Testis (tissue), 2 donors: ENCODE measurements at regions not wholly inside any gene's neighbourhood (a gene's known extent, or its start where the extent isn't known, plus 50 kb on each side); places are given as distances from the start of the nearest gene placed in this dataset.
"Not testable (repeated sequence)": the region's sequence is repeated elsewhere in the genome, so short reads cannot be mapped to it uniquely, and the experiment has no call there.

ENCODE experiments used
- DNase-seq: peaks from one replicate; pipeline ENCODE4 v3.0.0-alpha.2; 2019
- H3K27ac ChIP-seq, 2 donors: fragments of 200-600 bp; sonication (generic); one replicate each; pipeline ENCODE4 v1.5.1; 2019
- H3K27me3 ChIP-seq: fragments of 200-600 bp; sonication (generic); one replicate; pipeline ENCODE4 v1.5.1; 2019
- H3K36me3 ChIP-seq: fragments of 200-600 bp; sonication (generic); one replicate; pipeline ENCODE4 v1.5.1; 2017; ENCODE audit warnings: low read depth; ENCODE audit errors: missing control alignments
- H3K4me1 ChIP-seq: fragments of 200-600 bp; sonication (generic); one replicate; pipeline ENCODE4 v1.5.1; 2019
- H3K4me3 ChIP-seq, 2 donors: fragments of 200-600 bp; sonication (generic); one replicate each; pipeline ENCODE4 v1.5.1; 2017 to 2019
- H3K9me3 ChIP-seq: fragments of 200-600 bp; sonication (generic); one replicate; pipeline ENCODE4 v1.5.1; 2017
- POLR2A ChIP-seq: fragments of 450-650 bp; IDR thresholded peaks from one replicate; pipeline ENCODE4 v1.6.1; 2017; ENCODE audit warnings: antibody characterized with exemption, mild to moderate bottlenecking, moderate library complexity
- WGBS, 2 donors: methylation state at CpG; one replicate each; pipeline ENCODE4 v1.1.5; 2018; 5-methylcytosine and 5-hydroxymethylcytosine counted together
- intact Hi-C: fragments of 100-400 bp; cut with DNase I; formaldehyde crosslinking; loops from one replicate; pipeline ENCODE4 v1.15.1; 2023; ENCODE audit warnings: low total_unique reads
- TF ChIP-seq, protein P1 (sequence below), 3 experiments: fragments of 450-650 bp in 2 of 3; fragments of 200-600 bp in 1 of 3; sonication (generic) in 1 of 3; IDR thresholded peaks; one replicate each; pipeline ENCODE4 v1.5.1; 2016 to 2019; ENCODE audit warnings: antibody characterized with exemption in 3 of 3, mild to moderate bottlenecking in 2 of 3, moderate library complexity in 1 of 3

DNA sequence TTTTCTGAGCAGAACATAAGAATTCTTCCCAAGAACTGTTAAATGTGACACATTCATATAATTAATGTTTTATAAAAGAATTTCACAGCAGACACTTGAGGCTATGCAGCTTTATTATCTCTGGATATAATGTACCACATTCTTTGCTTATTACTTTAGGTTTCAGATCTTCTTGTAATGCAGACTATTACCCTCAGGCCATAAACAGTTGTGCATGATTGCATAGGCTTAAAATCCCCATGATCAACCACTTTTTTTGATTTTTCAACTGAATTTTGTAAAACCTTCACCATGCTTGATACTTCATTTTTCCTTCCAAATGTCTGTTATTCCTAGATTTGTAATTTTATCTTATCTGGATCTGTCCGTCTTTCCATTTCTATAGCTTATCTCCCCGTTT is 1355.7 kb downstream of the BRINP3 start:
- Histone ChIP-seq H3K4me1 (no peaks in the 10 kb centered on the region), H3K36me3 (no peaks in the 10 kb centered on the region), H3K27me3 (no peaks in the 10 kb centered on the region), H3K27ac (no peak overlapping the region), H3K4me3 (no peak overlapping the region), H3K9me3 (no peaks in the 10 kb centered on the region)
- DNase-seq: no peak
- intact Hi-C loops: no loop called here
- WGBS, 2 donors: 68 to 70% methylated on average over 2 of the region's 2 CpGs
- TF ChIP-seq POLR2A: no peak
- TF ChIP-seq, protein P1, sequence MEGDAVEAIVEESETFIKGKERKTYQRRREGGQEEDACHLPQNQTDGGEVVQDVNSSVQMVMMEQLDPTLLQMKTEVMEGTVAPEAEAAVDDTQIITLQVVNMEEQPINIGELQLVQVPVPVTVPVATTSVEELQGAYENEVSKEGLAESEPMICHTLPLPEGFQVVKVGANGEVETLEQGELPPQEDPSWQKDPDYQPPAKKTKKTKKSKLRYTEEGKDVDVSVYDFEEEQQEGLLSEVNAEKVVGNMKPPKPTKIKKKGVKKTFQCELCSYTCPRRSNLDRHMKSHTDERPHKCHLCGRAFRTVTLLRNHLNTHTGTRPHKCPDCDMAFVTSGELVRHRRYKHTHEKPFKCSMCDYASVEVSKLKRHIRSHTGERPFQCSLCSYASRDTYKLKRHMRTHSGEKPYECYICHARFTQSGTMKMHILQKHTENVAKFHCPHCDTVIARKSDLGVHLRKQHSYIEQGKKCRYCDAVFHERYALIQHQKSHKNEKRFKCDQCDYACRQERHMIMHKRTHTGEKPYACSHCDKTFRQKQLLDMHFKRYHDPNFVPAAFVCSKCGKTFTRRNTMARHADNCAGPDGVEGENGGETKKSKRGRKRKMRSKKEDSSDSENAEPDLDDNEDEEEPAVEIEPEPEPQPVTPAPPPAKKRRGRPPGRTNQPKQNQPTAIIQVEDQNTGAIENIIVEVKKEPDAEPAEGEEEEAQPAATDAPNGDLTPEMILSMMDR (IDR thresholded peaks at IDR 0.05): no peak

DNA sequence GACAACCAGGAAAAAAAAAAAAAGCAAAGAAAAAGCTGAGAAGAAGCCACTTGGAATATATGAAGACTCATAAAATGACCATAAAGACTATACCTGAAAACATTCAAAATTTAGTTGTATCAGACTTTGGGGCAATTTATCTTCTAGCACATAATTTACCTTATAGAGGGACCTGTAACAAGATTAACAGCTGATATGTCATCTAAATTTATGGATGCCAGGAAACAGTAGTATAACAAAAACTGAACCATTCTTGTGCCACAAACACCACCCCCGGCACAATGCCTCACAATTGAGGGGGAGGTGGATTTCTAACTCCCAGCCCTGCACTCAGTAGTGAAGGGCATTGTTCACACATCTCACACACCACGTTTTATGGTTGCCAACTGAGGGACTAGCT is 1352.0 kb downstream of the BRINP3 start:
- TF ChIP-seq POLR2A: no peak
- TF ChIP-seq, protein P1 (IDR thresholded peaks at IDR 0.05): no peak
- no peaks in the 10 kb centered on the region for H3K4me1 ChIP-seq
- no peaks in the 10 kb centered on the region for H3K9me3 ChIP-seq
- H3K36me3 ChIP-seq: no peaks in the 10 kb centered on the region
- H3K4me3 ChIP-seq: no peak overlapping the region
- intact Hi-C loops: no loop called here
- no peaks in the 10 kb centered on the region for H3K27me3 ChIP-seq
- H3K27ac ChIP-seq: no peak overlapping the region
- WGBS, 2 donors: 69 to 78% methylated on average over 2 of the region's 2 CpGs
- no peak for DNase-seq

DNA sequence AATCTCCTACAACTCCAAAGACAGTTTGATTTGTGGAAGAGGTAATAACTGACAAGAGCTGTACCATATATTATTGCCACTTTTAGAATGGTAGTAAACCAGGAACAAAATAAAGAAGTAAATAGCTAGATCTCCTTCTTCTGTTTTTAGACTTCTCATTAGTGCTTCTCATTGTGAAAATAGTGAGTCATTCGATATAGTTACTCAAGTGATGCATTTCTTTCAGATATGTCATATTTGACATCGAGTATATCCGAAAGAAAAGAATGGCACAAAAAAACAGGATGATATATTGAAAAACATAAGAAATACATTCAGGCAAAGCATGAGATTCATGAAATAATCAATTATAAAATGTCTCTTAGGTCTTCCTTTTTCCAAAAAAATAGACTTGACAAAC is 1346.1 kb downstream of the BRINP3 start:
- intact Hi-C loops: no loop called here
- no peak overlapping the region for H3K4me3 ChIP-seq
- H3K27me3 ChIP-seq: no peaks in the 10 kb centered on the region
- no peaks in the 10 kb centered on the region for H3K9me3 ChIP-seq
- no peak for TF ChIP-seq POLR2A
- TF ChIP-seq, protein P1 (IDR thresholded peaks at IDR 0.05): no peak
- no peaks in the 10 kb centered on the region for H3K36me3 ChIP-seq
- no peak for DNase-seq
- 90 to 92% methylated on average over 3 of the region's 3 CpGs for WGBS, 2 donors
- no peak overlapping the region for H3K27ac ChIP-seq
- no peaks in the 10 kb centered on the region for H3K4me1 ChIP-seq

DNA sequence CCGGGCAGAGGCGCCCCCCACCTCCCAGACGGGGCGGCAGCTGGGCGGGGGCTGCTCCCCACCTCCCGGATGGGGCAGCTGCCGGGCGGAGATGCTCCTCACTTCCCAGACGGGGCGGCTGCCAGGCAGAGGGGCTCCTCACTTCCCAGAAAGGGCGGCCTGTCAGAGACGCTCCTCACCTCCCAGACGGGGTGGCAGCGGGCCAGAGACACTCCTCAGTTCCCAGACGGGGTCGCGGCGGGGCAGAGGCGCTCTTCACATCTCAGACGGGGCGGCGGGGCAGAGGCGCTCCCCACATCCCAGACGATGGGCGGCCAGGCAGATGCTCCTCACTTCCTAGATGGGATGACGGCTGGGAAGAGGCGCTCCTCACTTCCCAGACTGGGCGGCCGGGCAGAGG is 1337.9 kb downstream of the BRINP3 start:
- intact Hi-C loops, DNase-seq, H3K27ac ChIP-seq, H3K36me3 ChIP-seq, H3K9me3 ChIP-seq, H3K27me3 ChIP-seq, H3K4me1 ChIP-seq: not testable (repeated sequence)
- WGBS, 2 donors: 79 to 90% methylated on average over 4 to 29 of the region's 29 CpGs
- peak overlapping the region; percentile 27 to 31 for H3K4me3 ChIP-seq

DNA sequence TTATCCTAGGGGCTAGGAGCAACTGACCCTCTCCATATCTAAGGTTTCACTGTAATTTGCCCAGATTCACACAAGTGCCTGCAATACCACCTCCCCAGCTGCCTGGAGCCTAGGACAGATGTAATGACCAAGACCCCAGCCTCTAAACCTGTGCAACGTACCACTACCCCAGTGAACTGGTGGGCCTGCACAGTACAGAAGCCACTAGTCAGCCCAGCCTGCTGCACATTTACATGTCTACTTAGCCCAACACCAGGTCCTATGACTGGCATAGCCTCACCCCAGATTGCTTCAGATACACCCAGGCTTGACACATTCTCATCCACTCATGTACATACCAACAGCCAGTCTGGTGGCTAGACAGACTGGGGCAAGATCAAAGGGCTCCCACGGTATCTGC is 1336.6 kb downstream of the BRINP3 start:
- H3K27ac ChIP-seq: no peak overlapping the region
- H3K4me1 ChIP-seq: no peaks in the 10 kb centered on the region
- no peaks in the 10 kb centered on the region for H3K9me3 ChIP-seq
- no peak overlapping the region for H3K4me3 ChIP-seq
- WGBS, 2 donors: 96 to 100% methylated on average over 1 to 2 of the region's 2 CpGs
- H3K36me3 ChIP-seq: no peaks in the 10 kb centered on the region
- intact Hi-C loops: no loop called here
- no peaks in the 10 kb centered on the region for H3K27me3 ChIP-seq
- no peak for TF ChIP-seq POLR2A
- TF ChIP-seq, protein P1 (IDR thresholded peaks at IDR 0.05): no peak
- no peak for DNase-seq
